ENCODE measurements at regions not wholly inside any gene's neighbourhood (a gene's known extent, or its start where the extent isn't known, plus 50 kb on each side); places are given as distances from the start of the nearest gene placed in this dataset.

DNA sequence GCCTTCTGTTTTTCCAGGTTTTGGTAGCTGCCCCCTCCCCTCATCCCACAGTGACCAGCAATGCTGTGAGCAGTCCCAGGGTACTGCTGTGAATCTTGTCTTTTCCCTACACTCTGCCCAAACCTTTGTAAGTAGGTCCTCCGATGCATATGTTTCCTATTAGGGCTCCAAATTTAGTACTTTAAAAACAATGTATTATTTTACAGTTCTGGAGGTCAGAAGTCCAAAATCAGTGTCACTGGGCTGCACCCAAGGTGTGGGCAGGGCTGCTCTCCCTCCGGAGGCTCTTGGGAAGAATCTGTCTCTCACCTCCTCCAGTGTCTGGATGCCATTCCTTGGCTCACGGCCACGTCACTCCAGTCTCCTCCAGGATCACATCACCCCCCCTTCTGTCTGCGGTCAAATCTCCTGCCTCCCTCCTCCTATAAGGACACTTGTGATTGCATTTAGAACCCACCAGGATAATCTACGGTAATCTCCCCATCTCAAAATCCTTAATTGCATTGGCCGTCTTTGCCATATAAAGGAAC, 208.5 kb downstream of the SH3BP4 start (continued):
- TF ChIP-seq, protein P1, sequence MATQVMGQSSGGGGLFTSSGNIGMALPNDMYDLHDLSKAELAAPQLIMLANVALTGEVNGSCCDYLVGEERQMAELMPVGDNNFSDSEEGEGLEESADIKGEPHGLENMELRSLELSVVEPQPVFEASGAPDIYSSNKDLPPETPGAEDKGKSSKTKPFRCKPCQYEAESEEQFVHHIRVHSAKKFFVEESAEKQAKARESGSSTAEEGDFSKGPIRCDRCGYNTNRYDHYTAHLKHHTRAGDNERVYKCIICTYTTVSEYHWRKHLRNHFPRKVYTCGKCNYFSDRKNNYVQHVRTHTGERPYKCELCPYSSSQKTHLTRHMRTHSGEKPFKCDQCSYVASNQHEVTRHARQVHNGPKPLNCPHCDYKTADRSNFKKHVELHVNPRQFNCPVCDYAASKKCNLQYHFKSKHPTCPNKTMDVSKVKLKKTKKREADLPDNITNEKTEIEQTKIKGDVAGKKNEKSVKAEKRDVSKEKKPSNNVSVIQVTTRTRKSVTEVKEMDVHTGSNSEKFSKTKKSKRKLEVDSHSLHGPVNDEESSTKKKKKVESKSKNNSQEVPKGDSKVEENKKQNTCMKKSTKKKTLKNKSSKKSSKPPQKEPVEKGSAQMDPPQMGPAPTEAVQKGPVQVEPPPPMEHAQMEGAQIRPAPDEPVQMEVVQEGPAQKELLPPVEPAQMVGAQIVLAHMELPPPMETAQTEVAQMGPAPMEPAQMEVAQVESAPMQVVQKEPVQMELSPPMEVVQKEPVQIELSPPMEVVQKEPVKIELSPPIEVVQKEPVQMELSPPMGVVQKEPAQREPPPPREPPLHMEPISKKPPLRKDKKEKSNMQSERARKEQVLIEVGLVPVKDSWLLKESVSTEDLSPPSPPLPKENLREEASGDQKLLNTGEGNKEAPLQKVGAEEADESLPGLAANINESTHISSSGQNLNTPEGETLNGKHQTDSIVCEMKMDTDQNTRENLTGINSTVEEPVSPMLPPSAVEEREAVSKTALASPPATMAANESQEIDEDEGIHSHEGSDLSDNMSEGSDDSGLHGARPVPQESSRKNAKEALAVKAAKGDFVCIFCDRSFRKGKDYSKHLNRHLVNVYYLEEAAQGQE (IDR thresholded peaks at IDR 0.05; ENCODE audit: unreplicated experiment) = no peak
- TF ChIP-seq CREB1 (CRISPR knock-in tag; IDR thresholded peaks at IDR 0.05; ENCODE audit: low read depth) = no peak
- TF ChIP-seq NANOG (IDR thresholded peaks at IDR 0.05; ENCODE audit: borderline replicate concordance) = no peak
- no peak for TF ChIP-seq JUNB (IDR thresholded peaks at IDR 0.05; ENCODE audit: unreplicated experiment)

DNA sequence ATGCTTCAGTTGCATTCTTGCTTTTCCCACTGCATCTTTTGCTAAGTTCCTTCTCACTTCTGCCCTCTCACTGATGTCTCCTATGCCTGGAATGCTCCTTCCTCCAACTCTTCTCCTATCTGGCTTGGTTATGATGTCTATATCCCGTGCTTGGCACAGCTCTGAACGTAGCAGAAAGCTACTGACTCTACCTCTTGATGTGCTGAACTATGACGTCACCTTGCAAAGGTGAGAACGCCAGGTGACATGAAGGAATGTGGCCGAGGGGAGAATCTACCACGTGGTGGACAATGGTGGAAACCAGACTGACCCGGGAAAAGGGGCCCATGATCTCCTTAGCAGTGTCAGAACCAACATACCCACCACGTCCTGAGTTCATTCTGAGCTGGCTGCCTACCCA, 209.7 kb downstream of the SH3BP4 start:
- no peaks in the 10 kb centered on the region for H3K79me2 ChIP-seq (replicated peaks; ENCODE audit: insufficient read depth)
- Mint-ChIP-seq H3K9me3 (peaks cover 4% of the 10 kb centered on the region; the same call in 1 of the 3 replicates), H3K4me3 (no peak overlapping the region), H3K4me1 (peaks cover 17% of the 10 kb centered on the region), H3K36me3 (ENCODE audit: low read depth) (no peaks in the 10 kb centered on the region; the same call in 2 of the 3 replicates), H3K27ac (no peak overlapping the region), H3K27me3 (ENCODE audit: insufficient read depth, low read depth, poor library complexity) (peaks cover 13% of the 10 kb centered on the region)
- H4K20me1 ChIP-seq (replicated peaks; ENCODE audit: insufficient read depth) = no peaks in the 10 kb centered on the region
- H3F3A ChIP-seq (replicated peaks; ENCODE audit: low read depth) = no peaks in the 10 kb centered on the region
- no peak overlapping the region for H3K4me2 ChIP-seq
- H3K4me1 ChIP-seq (ENCODE audit: insufficient read depth) = peaks cover 8% of the 10 kb centered on the region
- no peak overlapping the region for H2AFZ ChIP-seq
- DNase-seq (ENCODE audit: low spot score) = no peak
- ATAC-seq = no peak
- H3K4me3 ChIP-seq = no peak overlapping the region
- no peaks in the 10 kb centered on the region for H3K36me3 ChIP-seq (ENCODE audit: insufficient read depth)
- no peaks in the 10 kb centered on the region for H3K27me3 ChIP-seq (ENCODE audit: insufficient read depth)
- H3K9me2 ChIP-seq (ENCODE audit: insufficient read depth) = 0 out of 2 replicates have a peak, but pooled peaks cover 5% of the 10 kb centered on the region
- no peak overlapping the region for H3K27ac ChIP-seq (ENCODE audit: low read depth)
- TF ChIP-seq ZNF114 (CRISPR knock-in tag; IDR thresholded peaks at IDR 0.05) (no peak), JUNB (IDR thresholded peaks at IDR 0.05; ENCODE audit: unreplicated experiment) (no peak), NANOG (IDR thresholded peaks at IDR 0.05; ENCODE audit: borderline replicate concordance) (no peak), ZNF331 (CRISPR knock-in tag; IDR thresholded peaks at IDR 0.05; ENCODE audit: low read depth) (no peak), EZH2phosphoT487 (IDR thresholded peaks at IDR 0.05; ENCODE audit: unreplicated experiment) (no peak)
- TF ChIP-seq, protein P1 (IDR thresholded peaks at IDR 0.05; ENCODE audit: unreplicated experiment) = no peak
- TF ChIP-seq, protein P2, sequence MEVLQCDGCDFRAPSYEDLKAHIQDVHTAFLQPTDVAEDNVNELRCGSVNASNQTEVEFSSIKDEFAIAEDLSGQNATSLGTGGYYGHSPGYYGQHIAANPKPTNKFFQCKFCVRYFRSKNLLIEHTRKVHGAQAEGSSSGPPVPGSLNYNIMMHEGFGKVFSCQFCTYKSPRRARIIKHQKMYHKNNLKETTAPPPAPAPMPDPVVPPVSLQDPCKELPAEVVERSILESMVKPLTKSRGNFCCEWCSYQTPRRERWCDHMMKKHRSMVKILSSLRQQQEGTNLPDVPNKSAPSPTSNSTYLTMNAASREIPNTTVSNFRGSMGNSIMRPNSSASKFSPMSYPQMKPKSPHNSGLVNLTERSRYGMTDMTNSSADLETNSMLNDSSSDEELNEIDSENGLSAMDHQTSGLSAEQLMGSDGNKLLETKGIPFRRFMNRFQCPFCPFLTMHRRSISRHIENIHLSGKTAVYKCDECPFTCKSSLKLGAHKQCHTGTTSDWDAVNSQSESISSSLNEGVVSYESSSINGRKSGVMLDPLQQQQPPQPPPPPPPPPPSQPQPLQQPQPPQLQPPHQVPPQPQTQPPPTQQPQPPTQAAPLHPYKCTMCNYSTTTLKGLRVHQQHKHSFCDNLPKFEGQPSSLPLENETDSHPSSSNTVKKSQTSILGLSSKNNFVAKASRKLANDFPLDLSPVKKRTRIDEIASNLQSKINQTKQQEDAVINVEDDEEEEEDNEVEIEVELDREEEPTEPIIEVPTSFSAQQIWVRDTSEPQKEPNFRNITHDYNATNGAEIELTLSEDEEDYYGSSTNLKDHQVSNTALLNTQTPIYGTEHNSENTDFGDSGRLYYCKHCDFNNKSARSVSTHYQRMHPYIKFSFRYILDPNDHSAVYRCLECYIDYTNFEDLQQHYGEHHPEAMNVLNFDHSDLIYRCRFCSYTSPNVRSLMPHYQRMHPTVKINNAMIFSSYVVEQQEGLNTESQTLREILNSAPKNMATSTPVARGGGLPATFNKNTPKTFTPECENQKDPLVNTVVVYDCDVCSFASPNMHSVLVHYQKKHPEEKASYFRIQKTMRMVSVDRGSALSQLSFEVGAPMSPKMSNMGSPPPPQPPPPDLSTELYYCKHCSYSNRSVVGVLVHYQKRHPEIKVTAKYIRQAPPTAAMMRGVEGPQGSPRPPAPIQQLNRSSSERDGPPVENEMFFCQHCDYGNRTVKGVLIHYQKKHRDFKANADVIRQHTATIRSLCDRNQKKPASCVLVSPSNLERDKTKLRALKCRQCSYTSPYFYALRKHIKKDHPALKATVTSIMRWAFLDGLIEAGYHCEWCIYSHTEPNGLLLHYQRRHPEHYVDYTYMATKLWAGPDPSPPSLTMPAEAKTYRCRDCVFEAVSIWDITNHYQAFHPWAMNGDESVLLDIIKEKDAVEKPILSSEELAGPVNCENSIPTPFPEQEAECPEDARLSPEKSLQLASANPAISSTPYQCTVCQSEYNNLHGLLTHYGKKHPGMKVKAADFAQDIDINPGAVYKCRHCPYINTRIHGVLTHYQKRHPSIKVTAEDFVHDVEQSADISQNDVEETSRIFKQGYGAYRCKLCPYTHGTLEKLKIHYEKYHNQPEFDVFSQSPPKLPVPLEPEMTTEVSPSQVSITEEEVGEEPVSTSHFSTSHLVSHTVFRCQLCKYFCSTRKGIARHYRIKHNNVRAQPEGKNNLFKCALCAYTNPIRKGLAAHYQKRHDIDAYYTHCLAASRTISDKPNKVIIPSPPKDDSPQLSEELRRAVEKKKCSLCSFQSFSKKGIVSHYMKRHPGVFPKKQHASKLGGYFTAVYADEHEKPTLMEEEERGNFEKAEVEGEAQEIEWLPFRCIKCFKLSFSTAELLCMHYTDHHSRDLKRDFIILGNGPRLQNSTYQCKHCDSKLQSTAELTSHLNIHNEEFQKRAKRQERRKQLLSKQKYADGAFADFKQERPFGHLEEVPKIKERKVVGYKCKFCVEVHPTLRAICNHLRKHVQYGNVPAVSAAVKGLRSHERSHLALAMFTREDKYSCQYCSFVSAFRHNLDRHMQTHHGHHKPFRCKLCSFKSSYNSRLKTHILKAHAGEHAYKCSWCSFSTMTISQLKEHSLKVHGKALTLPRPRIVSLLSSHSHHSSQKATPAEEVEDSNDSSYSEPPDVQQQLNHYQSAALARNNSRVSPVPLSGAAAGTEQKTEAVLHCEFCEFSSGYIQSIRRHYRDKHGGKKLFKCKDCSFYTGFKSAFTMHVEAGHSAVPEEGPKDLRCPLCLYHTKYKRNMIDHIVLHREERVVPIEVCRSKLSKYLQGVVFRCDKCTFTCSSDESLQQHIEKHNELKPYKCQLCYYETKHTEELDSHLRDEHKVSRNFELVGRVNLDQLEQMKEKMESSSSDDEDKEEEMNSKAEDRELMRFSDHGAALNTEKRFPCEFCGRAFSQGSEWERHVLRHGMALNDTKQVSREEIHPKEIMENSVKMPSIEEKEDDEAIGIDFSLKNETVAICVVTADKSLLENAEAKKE (CRISPR knock-in tag; IDR thresholded peaks at IDR 0.05) = no peak
- TF ChIP-seq, protein P3, sequence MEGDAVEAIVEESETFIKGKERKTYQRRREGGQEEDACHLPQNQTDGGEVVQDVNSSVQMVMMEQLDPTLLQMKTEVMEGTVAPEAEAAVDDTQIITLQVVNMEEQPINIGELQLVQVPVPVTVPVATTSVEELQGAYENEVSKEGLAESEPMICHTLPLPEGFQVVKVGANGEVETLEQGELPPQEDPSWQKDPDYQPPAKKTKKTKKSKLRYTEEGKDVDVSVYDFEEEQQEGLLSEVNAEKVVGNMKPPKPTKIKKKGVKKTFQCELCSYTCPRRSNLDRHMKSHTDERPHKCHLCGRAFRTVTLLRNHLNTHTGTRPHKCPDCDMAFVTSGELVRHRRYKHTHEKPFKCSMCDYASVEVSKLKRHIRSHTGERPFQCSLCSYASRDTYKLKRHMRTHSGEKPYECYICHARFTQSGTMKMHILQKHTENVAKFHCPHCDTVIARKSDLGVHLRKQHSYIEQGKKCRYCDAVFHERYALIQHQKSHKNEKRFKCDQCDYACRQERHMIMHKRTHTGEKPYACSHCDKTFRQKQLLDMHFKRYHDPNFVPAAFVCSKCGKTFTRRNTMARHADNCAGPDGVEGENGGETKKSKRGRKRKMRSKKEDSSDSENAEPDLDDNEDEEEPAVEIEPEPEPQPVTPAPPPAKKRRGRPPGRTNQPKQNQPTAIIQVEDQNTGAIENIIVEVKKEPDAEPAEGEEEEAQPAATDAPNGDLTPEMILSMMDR (conservative IDR thresholded peaks at IDR 0.05; ENCODE audit: low read depth in 2 of 2) = no peak

Data from GM23338 (cell line).